GM18873 (cell line): ENCODE measurements at regions not wholly inside any gene's neighbourhood (a gene's known extent, or its start where the extent isn't known, plus 50 kb on each side); places are given as distances from the start of the nearest gene placed in this dataset.

Experiments used
- ATAC-seq: cut with Tn5 transposase; IDR thresholded peaks from one replicate; pipeline ENCODE4 v1.9.1; 2021; ENCODE audit warnings: mild to moderate bottlenecking, moderate library complexity, moderate number of reproducible peaks; ENCODE audit not compliant: unreplicated experiment, low FRiP score

DNA sequence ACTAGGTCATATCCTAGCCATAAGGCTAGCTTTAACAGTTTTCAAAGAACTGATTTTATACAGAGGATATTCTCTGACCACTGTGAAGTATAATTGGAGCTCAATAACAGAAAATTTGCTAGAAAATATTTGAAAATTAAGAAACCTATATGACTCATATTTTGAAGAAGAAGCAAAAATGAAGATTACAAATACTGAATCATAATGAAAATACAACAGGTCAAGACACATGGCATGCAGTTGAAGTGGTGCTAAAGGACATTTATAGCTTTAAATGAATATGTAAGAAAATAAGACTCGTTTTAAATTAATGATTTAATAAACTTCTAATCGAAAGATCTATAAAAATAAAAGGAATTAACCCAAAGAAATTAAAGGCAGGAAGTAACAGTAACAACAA lies 1234.6 kb downstream of the SLC16A7 start:
- ATAC-seq: no peak

DNA sequence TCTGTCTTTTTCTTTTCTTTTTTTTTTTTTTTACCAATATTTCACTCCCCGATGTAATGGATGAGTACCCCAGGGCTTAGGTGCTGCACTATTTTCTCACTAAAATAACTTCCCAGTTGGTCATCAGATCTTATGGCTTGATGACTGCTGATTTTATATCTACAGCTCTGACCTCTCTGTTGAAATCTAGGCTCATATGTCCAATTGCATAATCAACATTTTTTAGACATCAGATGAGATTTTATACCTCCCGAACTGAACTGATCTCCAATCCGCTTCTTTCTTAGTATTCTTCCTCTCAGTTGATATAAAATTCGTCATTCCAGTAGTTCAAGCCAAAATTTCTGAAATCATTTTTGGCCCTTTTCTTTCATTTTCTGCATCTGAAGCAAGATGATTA lies 1236.5 kb downstream of the SLC16A7 start:
- no peak for ATAC-seq

- ATAC-seq: no peak
Measured at GRCh38 chr12:60834372-60834771, 1238.5 kb downstream of the SLC16A7 start.

DNA sequence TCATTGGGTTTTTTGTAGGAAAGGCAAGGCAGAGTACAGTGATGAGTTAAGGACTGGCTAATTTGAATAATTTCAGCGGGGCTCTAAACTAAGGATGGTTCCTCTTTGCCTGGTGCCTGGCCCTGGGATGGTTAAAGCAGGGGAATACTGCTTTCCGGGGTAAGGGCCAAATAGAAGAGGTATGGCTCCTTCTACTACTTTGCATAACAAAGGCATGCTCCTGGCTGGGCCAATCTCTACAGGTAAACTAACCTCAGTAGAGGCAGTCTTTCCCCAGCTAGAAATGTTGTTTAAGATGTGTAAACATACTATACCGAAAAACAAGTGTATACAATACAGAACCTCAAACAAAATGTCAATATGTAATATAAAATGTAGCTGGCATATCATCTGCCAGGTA lies 1239.0 kb downstream of the SLC16A7 start:
- ATAC-seq: no peak

GRCh38 chr12:60836651-60837050 lies 1240.8 kb downstream of the SLC16A7 start:
- no peak for ATAC-seq

DNA sequence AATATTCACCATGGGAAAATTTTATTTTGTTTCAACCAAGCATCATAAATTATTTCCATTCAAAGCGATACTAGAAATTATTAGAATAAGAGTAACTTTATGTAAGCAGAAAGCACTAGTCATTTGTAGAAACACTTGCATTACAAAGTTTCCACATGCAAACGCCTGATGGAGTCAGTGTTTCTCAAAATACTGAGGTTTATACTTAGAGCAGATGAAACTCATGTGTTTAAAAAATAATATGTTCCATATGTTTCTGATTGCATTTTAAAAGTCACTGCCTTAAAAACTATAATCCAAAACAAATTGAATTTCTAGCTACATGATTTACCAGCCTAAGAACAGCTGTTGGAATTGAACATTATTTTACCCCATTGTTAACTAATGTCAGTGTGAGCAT lies 1246.4 kb downstream of the SLC16A7 start:
- no peak for ATAC-seq

GRCh38 chr12:60844101-60844500 lies 1248.3 kb downstream of the SLC16A7 start:
- no peak for ATAC-seq

- no peak for ATAC-seq
Measured at GRCh38 chr12:60844875-60845274, 1249.0 kb downstream of the SLC16A7 start.

DNA sequence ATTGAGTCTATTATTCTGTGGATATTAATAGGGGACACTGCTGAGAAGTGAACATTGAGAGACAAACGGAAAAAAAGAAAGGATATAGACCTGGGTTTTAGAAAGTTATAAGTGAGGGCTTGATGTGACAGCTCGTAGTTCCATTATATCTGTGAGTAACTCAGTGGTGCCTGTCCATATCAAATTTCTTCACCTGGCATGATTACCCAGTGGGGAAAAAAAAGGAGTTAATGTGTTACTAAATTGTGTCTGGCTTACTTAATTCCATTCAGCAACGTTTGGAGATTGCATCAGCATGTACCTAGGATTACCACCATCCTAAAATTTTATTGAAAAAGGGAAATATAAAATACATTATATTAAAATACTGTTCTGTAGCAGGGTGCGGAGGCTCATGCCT lies 1249.9 kb downstream of the SLC16A7 start:
- ATAC-seq: no peak

GRCh38 chr12:60847281-60847680 lies 1251.5 kb downstream of the SLC16A7 start:
- ATAC-seq: no peak

DNA sequence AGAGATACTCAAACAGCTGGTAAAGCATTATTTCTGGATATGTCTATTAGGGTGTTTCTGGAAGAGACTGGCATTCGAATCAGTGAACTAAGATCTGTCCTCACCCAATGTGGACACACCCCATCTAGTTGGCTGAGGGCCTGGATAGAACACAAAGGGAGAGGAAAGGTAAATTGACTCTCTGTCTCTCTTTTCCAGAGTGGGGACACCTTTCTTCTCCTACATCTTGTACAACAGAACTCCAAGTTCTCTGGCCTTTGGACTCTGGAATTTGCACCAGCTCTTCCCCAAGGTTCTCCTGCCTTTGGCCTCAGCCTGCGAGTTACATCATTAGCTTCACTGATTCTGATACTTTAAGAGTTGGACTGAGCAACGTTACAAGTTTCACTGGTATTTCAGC lies 1253.9 kb downstream of the SLC16A7 start:
- ATAC-seq: no peak

DNA sequence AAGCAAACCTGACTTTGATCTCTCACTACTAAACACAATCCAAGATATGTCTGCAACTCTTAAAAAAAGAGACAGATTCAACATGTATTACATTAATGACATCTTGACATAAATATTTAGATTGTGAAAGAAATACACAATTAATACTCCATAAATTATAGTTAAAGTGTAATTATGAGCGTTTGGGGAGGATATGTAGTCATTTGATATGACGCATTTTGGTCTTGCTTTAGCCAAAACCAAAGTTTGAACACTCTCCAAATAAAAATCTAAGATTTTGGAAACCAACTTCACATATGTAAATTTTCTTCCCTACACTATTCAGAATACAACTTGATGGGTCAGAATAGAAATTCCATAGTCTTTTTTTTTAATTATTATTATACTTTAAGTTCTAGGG lies 1257.6 kb downstream of the SLC16A7 start:
- no peak for ATAC-seq

- ATAC-seq: no peak
Measured at GRCh38 chr12:60863421-60863820, 1267.6 kb downstream of the SLC16A7 start.

- ATAC-seq: no peak
Measured at GRCh38 chr12:60872219-60872618, 1276.4 kb downstream of the SLC16A7 start.

- no peak for ATAC-seq
Measured at GRCh38 chr12:60872850-60873713, 1277.3 kb downstream of the SLC16A7 start.

GRCh38 chr12:60874091-60874490 lies 1278.3 kb downstream of the SLC16A7 start:
- no peak for ATAC-seq

DNA sequence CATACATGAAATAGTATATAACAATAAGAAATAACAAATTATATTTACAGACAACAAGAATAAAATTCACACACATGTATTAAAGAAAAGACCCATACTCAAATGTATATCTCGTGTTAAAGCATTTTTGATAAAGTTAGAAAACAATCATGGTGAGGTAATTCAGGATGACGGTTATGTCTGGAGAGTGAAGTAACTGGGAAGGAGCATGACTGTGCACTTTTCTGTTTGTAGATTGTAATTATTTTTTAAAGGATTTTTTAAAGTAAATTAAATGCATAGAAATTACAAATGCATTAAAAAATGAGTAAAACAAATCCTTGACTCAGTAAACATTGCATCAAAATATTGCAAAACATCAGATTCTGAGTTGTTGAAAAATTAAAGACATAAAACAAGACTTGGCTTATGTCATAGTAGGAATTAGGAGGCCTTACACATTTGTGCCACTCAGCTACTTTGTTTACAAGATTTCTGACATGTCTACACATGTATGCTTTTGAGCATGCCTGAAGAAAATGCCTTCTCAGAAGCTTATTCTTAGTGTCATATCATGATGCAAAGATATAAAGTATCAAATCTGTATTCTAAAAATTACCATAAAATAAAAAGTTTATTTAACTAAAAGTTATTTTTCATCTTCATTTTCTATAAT lies 1325.1 kb downstream of the SLC16A7 start:
- ATAC-seq: no peak

DNA sequence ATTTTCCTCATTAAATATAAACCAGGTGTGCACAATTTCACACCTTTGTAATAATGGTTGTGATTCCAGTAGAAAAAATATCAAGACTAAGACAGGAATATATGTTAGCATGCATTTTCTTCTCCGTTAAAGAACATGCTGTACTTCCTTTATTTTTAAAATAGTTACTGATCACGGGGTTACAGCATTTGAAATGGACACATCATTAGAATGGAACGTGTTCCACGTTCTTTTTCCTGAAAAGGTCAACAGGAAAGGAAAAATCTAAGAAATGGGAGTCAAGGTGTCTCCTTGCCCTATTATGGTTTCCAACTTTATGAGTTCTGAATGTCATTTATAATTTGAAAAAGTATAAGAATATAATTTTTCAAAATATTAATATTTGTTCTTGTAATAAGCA lies 1325.7 kb downstream of the SLC16A7 start:
- no peak for ATAC-seq

GRCh38 chr12:60926256-60926655 lies 1330.4 kb downstream of the SLC16A7 start:
- ATAC-seq: no peak

GRCh38 chr12:60930151-60930550 lies 1330.1 kb upstream of the USP15 start:
- ATAC-seq: no peak

- ATAC-seq: no peak
Measured at GRCh38 chr12:60935981-60936761, 1324.0 kb upstream of the USP15 start.
